Thymus (tissue), 11 donors: ENCODE measurements at regions not wholly inside any gene's neighbourhood (a gene's known extent, or its start where the extent isn't known, plus 50 kb on each side); places are given as distances from the start of the nearest gene placed in this dataset.

ENCODE experiments used
- DNase-seq, 9 donors: peaks; one replicate each; pipeline ENCODE4 v3.0.0-alpha.2; 2013; ENCODE audit warnings: low spot score in 9 of 9, low read depth in 6 of 9, missing footprints in 1 of 9
- H3K27ac ChIP-seq, 2 donors: one replicate each; pipeline ENCODE4 v1.5.1; 2013; ENCODE audit warnings: control low read depth in 1 of 2, low read depth in 1 of 2, low read length in 1 of 2, mild to moderate bottlenecking in 1 of 2, moderate library complexity in 1 of 2
- H3K27me3 ChIP-seq, 2 donors: one replicate each; pipeline ENCODE4 v1.5.1; 2013; ENCODE audit warnings: low read length in 1 of 2; ENCODE audit not compliant: control insufficient read depth in 2 of 2, insufficient read depth in 1 of 2
- H3K36me3 ChIP-seq, 2 donors: one replicate each; pipeline ENCODE4 v1.5.1; 2013; ENCODE audit warnings: low read length in 1 of 2, mild to moderate bottlenecking in 1 of 2, moderate library complexity in 1 of 2; ENCODE audit not compliant: control insufficient read depth in 2 of 2, insufficient read depth in 2 of 2
- H3K4me1 ChIP-seq, 2 donors: one replicate each; pipeline ENCODE4 v1.5.1; 2013; ENCODE audit warnings: low read length in 2 of 2; ENCODE audit not compliant: control insufficient read depth in 2 of 2, insufficient read depth in 2 of 2
- H3K4me3 ChIP-seq, 2 donors: one replicate each; pipeline ENCODE4 v1.5.1; 2013; ENCODE audit warnings: low read length in 2 of 2, control low read depth in 1 of 2, mild to moderate bottlenecking in 1 of 2
- H3K9me3 ChIP-seq, 2 donors: one replicate each; pipeline ENCODE4 v1.5.1; 2013; ENCODE audit warnings: low read length in 1 of 2, mild to moderate bottlenecking in 1 of 2; ENCODE audit not compliant: control insufficient read depth in 2 of 2, insufficient read depth in 1 of 2
- WGBS: extraction: QIAGEN DNeasy Blood & Tissue Kit; methylation state at CpG from one replicate; pipeline ENCODE4 v1.1.7; 2013; 5-methylcytosine and 5-hydroxymethylcytosine counted together
- donor health status: healthy.

GRCh38 chr3:124401843-124402242 is 328.4 kb upstream of the UMPS start:
- Histone ChIP-seq H3K27ac (no peak overlapping the region), H3K36me3 (no peaks in the 10 kb centered on the region), H3K4me1 (no peaks in the 10 kb centered on the region), H3K9me3 (no peaks in the 10 kb centered on the region), H3K4me3 (no peak overlapping the region), H3K27me3 (no peaks in the 10 kb centered on the region)
- no peak for DNase-seq
- WGBS, result 95% methylated on average over 2 of the region's 2 CpGs

GRCh38 chr3:124402791-124403190 is 327.5 kb upstream of the UMPS start:
- Histone ChIP-seq H3K9me3 (no peaks in the 10 kb centered on the region), H3K27me3 (no peaks in the 10 kb centered on the region), H3K4me1 (no peaks in the 10 kb centered on the region), H3K36me3 (no peaks in the 10 kb centered on the region), H3K4me3 (no peak overlapping the region), H3K27ac (no peak overlapping the region)
- 84% methylated on average over 4 of the region's 4 CpGs for WGBS
- no peak for DNase-seq

GRCh38 chr3:124404621-124405020 is 325.6 kb upstream of the UMPS start:
- Histone ChIP-seq H3K4me1 (no peaks in the 10 kb centered on the region), H3K9me3 (no peaks in the 10 kb centered on the region), H3K36me3 (no peaks in the 10 kb centered on the region), H3K4me3 (no peak overlapping the region), H3K27me3 (no peaks in the 10 kb centered on the region), H3K27ac (no peak overlapping the region)
- 94% methylated on average over 4 of the region's 4 CpGs for WGBS
- no peak for DNase-seq

- WGBS, result 96% methylated on average over 1 of the region's 1 CpG
- no peak overlapping the region for H3K27ac ChIP-seq
- no peaks in the 10 kb centered on the region for H3K4me1 ChIP-seq
- no peak overlapping the region for H3K4me3 ChIP-seq
- DNase-seq, result no peak
- H3K27me3 ChIP-seq, result no peaks in the 10 kb centered on the region
- H3K36me3 ChIP-seq, result no peaks in the 10 kb centered on the region
- H3K9me3 ChIP-seq, result no peaks in the 10 kb centered on the region
These were observed 323.0 kb upstream of the UMPS start for GRCh38 chr3:124407260-124407659.

- Histone ChIP-seq H3K27me3 (no peaks in the 10 kb centered on the region), H3K4me3 (no peak overlapping the region), H3K36me3 (no peaks in the 10 kb centered on the region), H3K4me1 (no peaks in the 10 kb centered on the region), H3K27ac (no peak overlapping the region), H3K9me3 (no peaks in the 10 kb centered on the region)
- WGBS, result 94% methylated on average over 4 of the region's 4 CpGs
- DNase-seq, result no peak
These were observed 320.5 kb upstream of the UMPS start for GRCh38 chr3:124409650-124410275.

GRCh38 chr3:124410471-124410870 is 319.8 kb upstream of the UMPS start:
- WGBS, result 94% methylated on average over 3 of the region's 3 CpGs
- H3K4me3 ChIP-seq, result no peak overlapping the region
- H3K4me1 ChIP-seq, result no peaks in the 10 kb centered on the region
- H3K36me3 ChIP-seq, result no peaks in the 10 kb centered on the region
- no peak overlapping the region for H3K27ac ChIP-seq
- H3K27me3 ChIP-seq, result no peaks in the 10 kb centered on the region
- no peak for DNase-seq
- H3K9me3 ChIP-seq, result no peaks in the 10 kb centered on the region

- H3K4me1 ChIP-seq, result no peaks in the 10 kb centered on the region
- no peaks in the 10 kb centered on the region for H3K9me3 ChIP-seq
- H3K27me3 ChIP-seq, result no peaks in the 10 kb centered on the region
- DNase-seq, result no peak
- H3K27ac ChIP-seq, result no peak overlapping the region
- H3K36me3 ChIP-seq, result no peaks in the 10 kb centered on the region
- H3K4me3 ChIP-seq, result no peak overlapping the region
These were observed 318.5 kb upstream of the UMPS start for GRCh38 chr3:124411728-124412127.

GRCh38 chr3:124412644-124413043 is 317.6 kb upstream of the UMPS start:
- Histone ChIP-seq H3K27me3 (no peaks in the 10 kb centered on the region), H3K27ac (no peak overlapping the region), H3K4me1 (no peaks in the 10 kb centered on the region), H3K4me3 (no peak overlapping the region), H3K36me3 (no peaks in the 10 kb centered on the region), H3K9me3 (no peaks in the 10 kb centered on the region)
- no peak for DNase-seq

GRCh38 chr3:124413393-124413792 is 316.9 kb upstream of the UMPS start:
- no peak for DNase-seq
- Histone ChIP-seq H3K9me3 (no peaks in the 10 kb centered on the region), H3K36me3 (no peaks in the 10 kb centered on the region), H3K27me3 (no peaks in the 10 kb centered on the region), H3K27ac (no peak overlapping the region), H3K4me1 (no peaks in the 10 kb centered on the region), H3K4me3 (no peak overlapping the region)
- WGBS, result 94% methylated on average over 9 of the region's 9 CpGs
